ENCODE measurements at regions not wholly inside any gene's neighbourhood (a gene's known extent, or its start where the extent isn't known, plus 50 kb on each side); places are given as distances from the start of the nearest gene placed in this dataset.

- TF ChIP-seq, protein P1, sequence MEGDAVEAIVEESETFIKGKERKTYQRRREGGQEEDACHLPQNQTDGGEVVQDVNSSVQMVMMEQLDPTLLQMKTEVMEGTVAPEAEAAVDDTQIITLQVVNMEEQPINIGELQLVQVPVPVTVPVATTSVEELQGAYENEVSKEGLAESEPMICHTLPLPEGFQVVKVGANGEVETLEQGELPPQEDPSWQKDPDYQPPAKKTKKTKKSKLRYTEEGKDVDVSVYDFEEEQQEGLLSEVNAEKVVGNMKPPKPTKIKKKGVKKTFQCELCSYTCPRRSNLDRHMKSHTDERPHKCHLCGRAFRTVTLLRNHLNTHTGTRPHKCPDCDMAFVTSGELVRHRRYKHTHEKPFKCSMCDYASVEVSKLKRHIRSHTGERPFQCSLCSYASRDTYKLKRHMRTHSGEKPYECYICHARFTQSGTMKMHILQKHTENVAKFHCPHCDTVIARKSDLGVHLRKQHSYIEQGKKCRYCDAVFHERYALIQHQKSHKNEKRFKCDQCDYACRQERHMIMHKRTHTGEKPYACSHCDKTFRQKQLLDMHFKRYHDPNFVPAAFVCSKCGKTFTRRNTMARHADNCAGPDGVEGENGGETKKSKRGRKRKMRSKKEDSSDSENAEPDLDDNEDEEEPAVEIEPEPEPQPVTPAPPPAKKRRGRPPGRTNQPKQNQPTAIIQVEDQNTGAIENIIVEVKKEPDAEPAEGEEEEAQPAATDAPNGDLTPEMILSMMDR (IDR thresholded peaks at IDR 0.05), result no peak
- Histone ChIP-seq H3K4me3 (no peak overlapping the region), H3K27ac (no peak overlapping the region)
- DNase-seq (ENCODE audit: low spot score), result no peak
Observed at GRCh38 chr6:80535914-80536565, 429.6 kb downstream of the BCKDHB start.

DNA sequence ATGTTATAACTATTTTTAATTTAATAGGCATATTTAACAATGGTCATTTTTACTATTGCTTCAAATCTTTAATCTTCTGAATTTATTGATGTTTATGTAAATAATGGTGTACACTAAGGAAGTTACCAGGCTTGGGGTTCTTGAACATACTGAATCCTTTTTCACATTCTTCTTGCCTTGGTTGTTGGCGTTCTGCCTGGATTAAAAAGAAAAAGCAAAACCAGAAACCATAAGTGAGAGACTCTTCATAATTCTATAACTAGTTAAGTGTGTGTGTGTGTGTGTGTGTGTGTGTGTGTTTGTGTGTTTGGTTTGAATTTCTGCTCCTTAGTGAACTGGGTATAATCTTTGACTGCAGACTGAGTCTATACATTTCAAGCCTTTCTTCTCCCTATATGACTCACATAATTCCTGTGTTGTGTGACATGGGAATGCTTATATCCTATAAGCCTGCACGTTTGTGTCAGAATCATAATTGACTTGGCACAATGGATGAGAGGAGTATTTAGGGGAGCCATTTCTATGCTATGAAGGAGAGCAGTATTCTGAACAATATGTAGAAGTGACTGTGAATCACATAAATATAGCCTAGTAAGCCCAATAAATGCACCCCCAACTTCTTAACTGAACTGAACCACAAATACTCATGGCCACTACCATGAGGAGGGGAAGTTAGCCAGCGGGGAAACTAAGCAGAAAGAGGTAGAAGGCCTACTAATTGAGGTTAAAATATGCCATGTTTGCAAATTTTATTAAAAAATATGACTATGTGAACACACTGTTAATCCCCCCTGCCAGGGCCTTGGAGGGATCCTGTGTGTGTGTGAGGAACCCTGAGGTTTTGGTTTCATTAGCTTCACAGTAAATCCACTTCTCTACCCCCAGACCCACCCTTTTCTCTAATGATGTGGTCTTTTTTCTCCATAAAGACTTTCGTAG is 425.5 kb downstream of the BCKDHB start:
- TF ChIP-seq, protein P1 (IDR thresholded peaks at IDR 0.05), result no peak
- Histone ChIP-seq H3K4me3 (no peak overlapping the region), H3K27ac (no peak overlapping the region)
- no peak for DNase-seq (ENCODE audit: low spot score)

GRCh38 chr6:80530103-80530502 is 423.6 kb downstream of the BCKDHB start:
- no peak overlapping the region for H3K27ac ChIP-seq
- TF ChIP-seq, protein P1 (IDR thresholded peaks at IDR 0.05), result no peak
- DNase-seq (ENCODE audit: low spot score), result no peak
- no peak overlapping the region for H3K4me3 ChIP-seq

GRCh38 chr6:80528115-80528514 is 421.6 kb downstream of the BCKDHB start:
- Histone ChIP-seq H3K4me3 (no peak overlapping the region), H3K27ac (no peak overlapping the region)
- TF ChIP-seq, protein P1 (IDR thresholded peaks at IDR 0.05), result no peak
- DNase-seq (ENCODE audit: low spot score), result no peak

- Histone ChIP-seq H3K4me3 (no peak overlapping the region), H3K27ac (no peak overlapping the region)
- TF ChIP-seq, protein P1 (IDR thresholded peaks at IDR 0.05), result no peak
- no peak for DNase-seq (ENCODE audit: low spot score)
Observed at GRCh38 chr6:80527552-80528052, 421.1 kb downstream of the BCKDHB start.

- Histone ChIP-seq H3K4me3 (peak overlapping the region; percentile 51), H3K27ac (peak overlapping the region in 1 of 2 donors; percentile 33)
- TF ChIP-seq, protein P1 (IDR thresholded peaks at IDR 0.05), result no peak
- DNase-seq (ENCODE audit: low spot score), result no peak
Observed at GRCh38 chr6:80523531-80523997, 417.1 kb downstream of the BCKDHB start.
